Nephron (organoid): ENCODE measurements at regions not wholly inside any gene's neighbourhood (a gene's known extent, or its start where the extent isn't known, plus 50 kb on each side); places are given as distances from the start of the nearest gene placed in this dataset.
A peak's percentile ranks its signal among the peaks of the same experiment; 100 is the strongest.
"Not testable (repeated sequence)": the region's sequence is repeated elsewhere in the genome, so short reads cannot be mapped to it uniquely, and the experiment has no call there.

Experiments
- H3K27ac Mint-ChIP-seq, 3 experiments: 2 replicates each; pipeline ENCODE4 v1.8.0; 2020; ENCODE audit warnings: mixed read lengths in 3 of 3, mild to moderate bottlenecking in 2 of 3, moderate library complexity in 1 of 3
- H3K27me3 Mint-ChIP-seq: 2 replicates; pipeline ENCODE4 v1.8.0; 2021; ENCODE audit warnings: low read depth, mild to moderate bottlenecking, moderate library complexity, mixed read lengths
- H3K36me3 Mint-ChIP-seq: 2 replicates; pipeline ENCODE4 v1.8.0; 2020; ENCODE audit warnings: low read depth, mixed read lengths
- H3K4me1 Mint-ChIP-seq: 2 replicates; pipeline ENCODE4 v1.8.0; 2020; ENCODE audit warnings: mixed read lengths
- H3K4me3 Mint-ChIP-seq, 3 experiments: 2 replicates each; pipeline ENCODE4 v1.8.0; 2020; ENCODE audit warnings: mild to moderate bottlenecking in 3 of 3, mixed read lengths in 3 of 3, moderate library complexity in 2 of 3
- H3K9me3 Mint-ChIP-seq: 2 replicates; pipeline ENCODE4 v1.8.0; 2020; ENCODE audit warnings: mixed read lengths
- TF ChIP-seq, protein P1 (sequence below), 3 experiments: fragments of 200-600 bp; sonication (generic); IDR thresholded peaks; one replicate each; pipeline ENCODE4 v1.5.0; 2021; ENCODE audit warnings: antibody characterized with exemption in 3 of 3; ENCODE audit not compliant: unreplicated experiment in 3 of 3

DNA sequence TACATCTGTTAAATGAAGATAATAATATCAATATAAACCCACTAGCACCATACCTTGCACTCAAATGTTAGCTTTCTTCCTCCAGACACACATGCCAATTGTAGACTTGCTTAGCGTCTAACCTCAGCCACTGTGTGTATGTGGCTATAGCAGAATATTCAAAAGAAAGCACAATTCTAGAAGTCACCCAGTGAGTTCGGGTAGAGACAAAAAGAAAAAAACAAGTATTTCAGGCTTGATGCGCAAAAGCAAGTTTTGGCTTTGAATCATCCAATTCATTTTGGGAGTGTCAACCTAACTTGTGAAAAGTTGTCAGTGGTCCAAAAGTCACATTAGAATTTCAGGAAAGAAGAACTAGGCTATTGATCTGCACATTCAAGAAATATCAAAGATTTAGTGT is 167.4 kb downstream of the PRELID2 start:
- H3K27ac Mint-ChIP-seq = no peak overlapping the region
- TF ChIP-seq, protein P1, sequence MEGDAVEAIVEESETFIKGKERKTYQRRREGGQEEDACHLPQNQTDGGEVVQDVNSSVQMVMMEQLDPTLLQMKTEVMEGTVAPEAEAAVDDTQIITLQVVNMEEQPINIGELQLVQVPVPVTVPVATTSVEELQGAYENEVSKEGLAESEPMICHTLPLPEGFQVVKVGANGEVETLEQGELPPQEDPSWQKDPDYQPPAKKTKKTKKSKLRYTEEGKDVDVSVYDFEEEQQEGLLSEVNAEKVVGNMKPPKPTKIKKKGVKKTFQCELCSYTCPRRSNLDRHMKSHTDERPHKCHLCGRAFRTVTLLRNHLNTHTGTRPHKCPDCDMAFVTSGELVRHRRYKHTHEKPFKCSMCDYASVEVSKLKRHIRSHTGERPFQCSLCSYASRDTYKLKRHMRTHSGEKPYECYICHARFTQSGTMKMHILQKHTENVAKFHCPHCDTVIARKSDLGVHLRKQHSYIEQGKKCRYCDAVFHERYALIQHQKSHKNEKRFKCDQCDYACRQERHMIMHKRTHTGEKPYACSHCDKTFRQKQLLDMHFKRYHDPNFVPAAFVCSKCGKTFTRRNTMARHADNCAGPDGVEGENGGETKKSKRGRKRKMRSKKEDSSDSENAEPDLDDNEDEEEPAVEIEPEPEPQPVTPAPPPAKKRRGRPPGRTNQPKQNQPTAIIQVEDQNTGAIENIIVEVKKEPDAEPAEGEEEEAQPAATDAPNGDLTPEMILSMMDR (IDR thresholded peaks at IDR 0.05; ENCODE audit: unreplicated experiment in 3 of 3) = no peak
- H3K9me3 Mint-ChIP-seq = no peaks in the 10 kb centered on the region
- H3K4me3 Mint-ChIP-seq = no peak overlapping the region
- no peaks in the 10 kb centered on the region for H3K27me3 Mint-ChIP-seq
- no peaks in the 10 kb centered on the region for H3K36me3 Mint-ChIP-seq
- H3K4me1 Mint-ChIP-seq = peaks cover 11% of the 10 kb centered on the region

- peaks cover 19% of the 10 kb centered on the region for H3K4me1 Mint-ChIP-seq
- no peak overlapping the region for H3K27ac Mint-ChIP-seq
- no peaks in the 10 kb centered on the region for H3K36me3 Mint-ChIP-seq
- no peak overlapping the region for H3K4me3 Mint-ChIP-seq
- TF ChIP-seq, protein P1 (IDR thresholded peaks at IDR 0.05; ENCODE audit: unreplicated experiment in 3 of 3) = no peak
- no peaks in the 10 kb centered on the region for H3K9me3 Mint-ChIP-seq
- no peaks in the 10 kb centered on the region for H3K27me3 Mint-ChIP-seq
These were observed 168.6 kb downstream of the PRELID2 start for GRCh38 chr5:145666591-145666990.

- Mint-ChIP-seq H3K9me3 (peaks cover 6% of the 10 kb centered on the region), H3K27ac (peak overlapping the region in 2 of 3 experiments; percentile 6 to 64), H3K4me1 (peaks cover 31% of the 10 kb centered on the region), H3K36me3 (peaks cover 4% of the 10 kb centered on the region), H3K4me3 (no peak overlapping the region), H3K27me3 (no peaks in the 10 kb centered on the region)
- TF ChIP-seq, protein P1 (IDR thresholded peaks at IDR 0.05; ENCODE audit: unreplicated experiment in 3 of 3) = no peak
These were observed 173.2 kb downstream of the PRELID2 start for GRCh38 chr5:145661737-145662485.

DNA sequence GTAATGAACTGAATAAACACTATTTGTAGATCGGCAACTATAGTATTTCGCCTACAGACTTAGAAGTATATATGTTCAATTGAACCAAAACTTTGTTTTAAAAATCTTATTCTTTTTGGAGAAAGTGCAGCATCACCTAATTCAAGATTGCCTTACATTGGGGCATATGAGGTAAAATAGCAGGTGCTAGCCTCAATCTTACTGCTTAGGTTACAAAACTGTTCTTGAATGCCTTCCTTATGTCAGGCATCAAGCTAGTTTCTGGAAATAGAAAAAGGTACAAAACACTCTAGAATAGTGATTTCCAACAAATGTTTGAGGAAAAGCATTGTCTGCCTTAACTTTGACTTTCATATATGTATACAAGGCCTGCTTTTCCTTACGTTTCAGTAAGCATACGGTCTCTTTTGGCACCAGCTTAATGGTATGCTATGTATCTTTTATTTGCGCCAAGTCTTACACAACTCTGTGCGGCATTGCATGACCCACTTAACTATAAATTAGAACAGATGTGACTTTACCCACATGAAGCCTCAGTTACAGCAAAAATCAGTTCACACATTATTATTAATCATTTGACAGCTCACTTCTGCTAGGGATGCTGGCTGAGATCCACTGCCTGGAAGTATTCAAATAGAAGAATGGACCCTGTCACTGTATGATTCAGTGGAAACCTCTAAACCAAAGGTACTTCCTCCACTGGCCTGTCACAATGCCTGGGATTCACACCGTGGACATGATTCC is 174.1 kb downstream of the PRELID2 start:
- Mint-ChIP-seq H3K4me3 (no peak overlapping the region), H3K27me3 (no peaks in the 10 kb centered on the region), H3K27ac (peak overlapping the region in 2 of 3 experiments; percentile 6 to 50), H3K9me3 (peaks cover 7% of the 10 kb centered on the region), H3K4me1 (peaks cover 31% of the 10 kb centered on the region), H3K36me3 (peaks cover 4% of the 10 kb centered on the region)
- TF ChIP-seq, protein P1 (IDR thresholded peaks at IDR 0.05; ENCODE audit: unreplicated experiment in 3 of 3) = no peak

- no peak overlapping the region for H3K4me3 Mint-ChIP-seq
- H3K27ac Mint-ChIP-seq = peak overlapping the region in 1 of 3 experiments; percentile 29
- peaks cover 13% of the 10 kb centered on the region for H3K9me3 Mint-ChIP-seq
- H3K36me3 Mint-ChIP-seq = peaks cover 11% of the 10 kb centered on the region
- TF ChIP-seq, protein P1 (IDR thresholded peaks at IDR 0.05; ENCODE audit: unreplicated experiment in 3 of 3) = no peak
- H3K27me3 Mint-ChIP-seq = no peaks in the 10 kb centered on the region
- peaks cover 25% of the 10 kb centered on the region for H3K4me1 Mint-ChIP-seq
These were observed 176.7 kb downstream of the PRELID2 start for GRCh38 chr5:145658435-145658834.

DNA sequence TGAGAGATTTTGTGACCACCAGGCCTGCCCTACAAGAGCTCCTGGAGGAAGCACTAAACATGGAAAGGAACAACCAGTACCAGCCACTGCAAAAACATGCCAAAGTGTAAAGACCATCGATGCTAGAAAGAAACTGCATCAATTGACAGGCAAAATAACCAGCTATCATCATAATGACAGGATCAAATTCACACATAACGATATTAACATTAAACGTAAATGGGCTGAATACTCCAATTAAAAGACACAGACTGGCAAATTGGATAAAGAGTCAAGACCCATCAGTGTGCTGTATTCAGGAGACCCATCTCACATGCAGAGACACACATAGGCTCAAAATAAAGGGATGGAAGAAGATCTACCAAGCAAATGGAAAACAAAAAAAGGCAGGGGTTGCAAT is 182.4 kb downstream of the PRELID2 start:
- not testable (repeated sequence) for H3K4me1 Mint-ChIP-seq, H3K27me3 Mint-ChIP-seq, H3K4me3 Mint-ChIP-seq, H3K27ac Mint-ChIP-seq
- Mint-ChIP-seq H3K9me3 (peaks cover 23% of the 10 kb centered on the region), H3K36me3 (peaks cover 14% of the 10 kb centered on the region)

GRCh38 chr5:145647137-145647536 is 188.0 kb downstream of the PRELID2 start:
- H3K9me3 Mint-ChIP-seq = peaks cover 33% of the 10 kb centered on the region
- not testable (repeated sequence) for H3K4me3 Mint-ChIP-seq, H3K27ac Mint-ChIP-seq, H3K4me1 Mint-ChIP-seq, H3K36me3 Mint-ChIP-seq, H3K27me3 Mint-ChIP-seq

DNA sequence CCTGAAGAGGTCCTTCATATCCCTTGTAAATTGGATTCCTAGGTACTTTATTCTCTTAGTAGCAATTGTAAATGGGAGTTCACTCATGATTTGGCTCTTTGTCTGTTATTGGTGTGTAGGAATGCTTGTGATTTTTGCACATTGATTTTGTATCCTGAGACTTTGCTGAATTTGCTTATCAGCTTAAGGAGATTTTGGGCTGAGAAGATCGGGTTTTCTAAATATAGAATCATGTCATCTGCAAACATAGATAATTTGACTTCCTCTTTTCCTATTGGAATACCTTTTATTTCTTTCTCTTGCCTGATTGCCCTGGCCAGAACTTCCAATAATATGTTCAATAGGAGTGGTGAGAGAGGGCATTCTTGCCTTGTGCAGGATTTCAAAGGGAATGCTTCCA is 191.9 kb downstream of the PRELID2 start:
- not testable (repeated sequence) for H3K27me3 Mint-ChIP-seq, H3K4me1 Mint-ChIP-seq, H3K27ac Mint-ChIP-seq, H3K4me3 Mint-ChIP-seq, H3K36me3 Mint-ChIP-seq
- H3K9me3 Mint-ChIP-seq = peaks cover 38% of the 10 kb centered on the region
